ENCODE measurements at regions not wholly inside any gene's neighbourhood (a gene's known extent, or its start where the extent isn't known, plus 50 kb on each side); places are given as distances from the start of the nearest gene placed in this dataset.

DNA sequence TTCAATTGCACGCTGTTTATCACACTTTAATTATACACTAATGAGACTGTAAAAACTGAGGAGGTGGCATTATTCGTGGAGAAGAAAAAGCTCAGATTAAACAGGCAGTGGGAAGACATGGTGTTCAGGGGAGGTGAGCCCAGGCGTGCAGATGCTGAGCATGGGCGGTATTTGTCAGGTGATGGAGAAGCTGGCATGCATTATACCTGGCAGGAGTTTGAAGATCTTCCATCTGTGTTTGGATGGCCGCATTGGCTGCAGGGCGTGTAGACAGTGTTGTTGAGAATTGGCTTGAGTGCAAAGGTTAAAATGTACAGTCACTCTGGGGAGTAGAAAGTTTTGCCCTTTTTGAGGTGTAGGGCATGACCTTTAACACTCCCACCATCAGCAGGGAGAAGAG is 213.8 kb downstream of the ERMARD start:
- DNase-seq (ENCODE audit: low spot score): no peak

DNA sequence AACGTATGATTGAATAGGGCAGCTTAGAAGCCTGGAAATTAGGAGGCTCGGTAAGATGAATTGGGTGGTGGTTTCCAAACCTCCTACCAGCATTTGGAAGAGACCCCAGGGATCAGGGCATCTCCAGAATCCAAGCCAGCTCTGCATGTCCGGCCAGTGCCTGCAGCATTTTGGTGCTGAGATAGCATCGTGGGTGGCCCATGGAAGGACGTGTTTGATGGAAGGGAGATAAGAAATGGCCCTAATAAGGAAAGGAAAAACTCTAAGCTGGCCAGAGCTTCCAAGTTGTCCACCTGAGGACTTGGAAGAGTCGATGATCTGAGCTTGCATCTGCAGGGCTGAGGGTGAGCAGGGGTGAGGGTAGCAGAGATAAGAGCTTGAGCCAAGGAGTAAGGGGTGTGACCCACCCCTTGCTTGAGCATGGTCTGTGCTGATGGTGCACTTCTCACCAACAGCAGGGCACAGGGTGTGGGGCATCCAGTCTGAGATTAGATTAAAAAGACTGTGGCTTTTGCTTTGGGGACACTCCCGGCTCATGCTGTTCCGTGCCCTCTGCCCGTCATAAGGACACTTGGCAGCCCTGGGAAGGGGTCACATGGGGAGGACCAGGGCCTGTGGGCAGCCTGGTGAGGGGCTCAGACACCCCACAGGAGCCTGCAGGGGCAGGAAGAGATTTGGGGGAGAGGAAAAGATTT is 213.2 kb downstream of the ERMARD start:
- no peak for DNase-seq (ENCODE audit: low spot score)

GRCh38 chr6:169963581-169964297 is 212.3 kb downstream of the ERMARD start:
- no peak for DNase-seq (ENCODE audit: low spot score)

DNA sequence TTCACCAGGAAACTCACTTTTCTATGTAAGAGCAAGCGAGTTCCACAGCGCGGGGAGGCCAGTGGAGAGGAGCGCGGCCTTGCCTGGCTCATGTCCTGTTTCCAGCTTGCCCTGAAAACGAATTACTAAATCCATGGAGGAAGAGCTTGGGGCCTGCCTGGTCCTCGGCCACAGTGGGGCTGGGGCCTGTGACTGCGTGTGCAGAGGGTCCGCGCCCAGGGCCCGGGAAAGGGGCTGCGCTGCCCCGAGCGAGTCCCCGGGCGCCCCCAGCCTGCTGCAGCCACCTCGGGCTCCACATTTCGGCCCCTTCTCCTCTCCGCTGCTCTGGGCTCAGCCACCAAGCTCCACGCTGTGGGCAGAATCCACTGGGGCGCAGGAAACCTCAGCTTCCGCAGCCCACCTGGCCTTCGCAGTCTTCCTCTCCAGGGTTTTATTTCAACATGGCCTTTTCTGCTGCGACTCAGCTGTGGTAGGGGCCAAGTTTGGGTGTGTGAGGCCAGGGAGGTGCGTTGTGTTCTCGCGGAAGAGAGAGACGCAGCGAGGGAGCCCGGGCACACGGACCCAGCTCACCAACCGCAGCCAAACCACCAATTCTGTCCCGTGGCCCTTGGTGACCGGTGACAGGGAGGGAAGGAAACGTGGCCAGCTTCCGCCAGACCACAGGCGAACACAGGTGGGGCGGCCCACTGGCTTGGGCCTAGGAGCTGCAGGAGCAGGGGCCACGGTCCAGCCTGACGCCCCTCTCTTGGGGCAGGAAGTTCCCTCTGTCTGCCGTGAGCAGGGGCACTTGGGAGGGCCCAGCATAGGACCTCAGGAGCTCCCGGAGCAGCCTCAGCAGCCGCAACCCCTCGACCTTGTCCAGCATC is 211.4 kb downstream of the ERMARD start:
- no peak for DNase-seq (ENCODE audit: low spot score)

- no peak for DNase-seq (ENCODE audit: low spot score)
These were observed 210.5 kb downstream of the ERMARD start for GRCh38 chr6:169961772-169962561.

DNA sequence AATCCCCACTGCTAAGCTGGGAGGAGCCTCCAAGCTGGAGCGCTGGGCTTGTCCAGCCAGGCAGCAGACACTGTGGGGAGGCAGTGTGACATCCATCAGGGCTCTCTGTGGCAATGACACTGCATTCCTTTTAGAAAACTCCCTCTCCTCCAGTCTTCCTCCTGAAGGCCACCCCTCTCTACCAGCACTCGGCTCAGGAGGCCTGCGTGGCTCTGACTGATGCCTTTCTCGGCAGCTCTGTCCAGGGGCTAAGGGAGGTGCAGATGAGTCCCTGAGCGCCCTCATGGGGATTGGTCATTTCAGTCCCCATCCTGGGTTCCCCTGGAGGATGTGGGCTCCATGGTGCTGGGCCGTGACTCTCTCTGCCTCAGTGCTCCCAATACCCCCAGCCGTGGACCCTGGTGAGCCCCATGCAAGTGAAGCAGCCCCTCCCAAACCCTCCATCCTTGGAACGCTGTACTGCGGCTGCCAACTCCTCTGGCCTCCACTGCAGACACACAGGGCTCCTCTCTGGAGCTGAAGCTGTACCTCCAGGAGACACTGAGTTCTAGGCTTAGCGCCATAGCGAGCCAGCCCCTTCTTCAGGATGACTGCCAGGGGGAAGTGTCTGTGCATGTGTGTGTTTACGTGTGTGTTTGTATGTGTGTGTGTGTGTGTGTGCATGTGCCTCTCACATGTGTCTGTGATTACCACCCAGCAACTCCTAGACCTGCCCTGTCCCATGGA is 209.6 kb downstream of the ERMARD start:
- no peak for DNase-seq (ENCODE audit: low spot score)

DNA sequence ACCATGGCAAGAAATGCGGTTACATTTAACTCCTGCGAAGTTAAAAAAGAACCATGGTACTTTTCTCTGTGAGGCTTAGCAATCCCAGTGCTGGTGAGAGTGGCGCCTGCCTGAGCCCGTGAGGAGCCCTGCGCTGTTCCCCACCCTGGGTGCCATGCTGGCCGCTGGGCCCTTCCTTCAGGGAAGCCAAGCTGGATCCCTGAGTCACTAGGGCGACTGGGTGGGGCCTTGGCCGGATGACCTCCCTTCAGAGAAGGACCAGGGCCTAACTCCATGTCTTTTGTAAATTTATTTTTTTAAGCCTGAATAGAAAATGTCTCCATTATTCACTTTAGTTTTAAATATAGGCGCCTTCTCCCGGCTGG is 209.1 kb downstream of the ERMARD start:
- no peak for DNase-seq (ENCODE audit: low spot score)

DNA sequence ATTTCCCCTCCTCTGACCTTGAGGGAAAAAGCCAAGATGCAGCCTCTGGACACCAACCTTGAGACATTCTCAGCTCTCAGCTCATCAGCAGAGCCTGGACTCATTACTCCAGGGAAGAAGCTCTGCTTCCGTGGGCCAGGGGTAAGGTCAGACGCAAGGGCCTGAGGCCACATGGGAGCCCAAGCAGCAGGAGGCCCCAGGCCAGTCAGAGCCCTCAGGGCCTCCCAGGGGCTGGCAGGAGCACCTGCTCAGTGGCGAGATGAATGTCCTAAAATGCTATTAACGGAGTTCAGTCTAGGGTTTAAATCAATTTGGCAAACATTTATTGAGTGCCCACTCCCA is 208.6 kb downstream of the ERMARD start:
- DNase-seq (ENCODE audit: low spot score): no peak

GRCh38 chr6:169959136-169960002 is 207.9 kb downstream of the ERMARD start:
- peak; percentile 67 for DNase-seq (ENCODE audit: low spot score)

GRCh38 chr6:169958510-169958909 is 207.1 kb downstream of the ERMARD start:
- DNase-seq (ENCODE audit: low spot score): no peak

DNA sequence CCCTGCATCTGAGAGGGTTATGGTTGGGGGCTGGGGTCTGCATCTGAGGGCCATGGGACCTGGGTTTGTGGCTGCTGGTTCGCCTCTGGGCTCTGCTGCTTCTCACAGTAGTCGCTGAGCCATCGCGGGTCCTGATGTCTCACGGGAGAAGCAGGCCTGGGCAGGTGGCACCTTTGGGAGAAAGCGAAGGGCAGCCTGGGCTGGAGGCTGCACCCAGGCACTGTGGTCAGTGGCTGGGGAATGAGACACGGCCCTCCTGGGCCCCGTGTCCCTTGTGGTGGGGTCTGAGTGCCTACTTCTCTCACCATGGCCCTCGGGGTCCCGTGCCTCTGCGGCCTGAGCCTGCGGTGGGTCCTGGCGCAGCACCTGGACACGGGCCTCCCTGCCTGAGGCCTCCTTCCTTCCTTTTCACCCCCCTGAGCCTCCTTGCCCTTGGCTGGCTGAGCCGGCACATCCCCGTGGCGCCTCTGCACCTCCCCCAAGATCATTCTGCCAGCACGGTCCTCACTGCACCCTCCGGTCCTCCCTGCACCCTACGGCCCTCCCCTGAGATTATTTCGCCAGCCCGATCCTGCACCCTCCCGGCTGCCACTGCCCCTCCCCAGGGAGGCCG is 206.0 kb downstream of the ERMARD start:
- DNase-seq (ENCODE audit: low spot score): no peak

DNA sequence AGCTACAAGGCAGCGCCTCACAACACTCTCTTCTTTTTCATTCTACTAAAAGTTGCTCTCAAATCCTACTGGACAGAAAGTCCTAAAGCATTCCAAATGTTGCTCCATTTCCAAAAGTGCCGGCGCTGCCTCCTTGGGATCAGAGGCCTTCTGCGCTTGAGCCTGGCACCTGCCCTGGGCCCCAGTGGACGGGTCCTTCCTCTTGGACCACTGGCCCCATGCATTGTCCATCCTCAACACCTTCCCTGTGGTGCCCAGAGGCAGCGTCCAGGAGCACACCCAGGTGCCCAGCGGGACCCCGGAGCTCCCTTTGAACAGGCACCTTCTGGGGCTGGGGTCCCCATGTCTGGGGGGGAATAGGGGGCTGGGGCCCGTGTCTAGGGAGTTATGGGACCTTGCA is 205.2 kb downstream of the ERMARD start:
- no peak for DNase-seq (ENCODE audit: low spot score)

GRCh38 chr6:169955731-169956437 is 204.5 kb downstream of the ERMARD start:
- DNase-seq (ENCODE audit: low spot score): no peak

GRCh38 chr6:169954977-169955376 is 203.6 kb downstream of the ERMARD start:
- no peak for DNase-seq (ENCODE audit: low spot score)

DNA sequence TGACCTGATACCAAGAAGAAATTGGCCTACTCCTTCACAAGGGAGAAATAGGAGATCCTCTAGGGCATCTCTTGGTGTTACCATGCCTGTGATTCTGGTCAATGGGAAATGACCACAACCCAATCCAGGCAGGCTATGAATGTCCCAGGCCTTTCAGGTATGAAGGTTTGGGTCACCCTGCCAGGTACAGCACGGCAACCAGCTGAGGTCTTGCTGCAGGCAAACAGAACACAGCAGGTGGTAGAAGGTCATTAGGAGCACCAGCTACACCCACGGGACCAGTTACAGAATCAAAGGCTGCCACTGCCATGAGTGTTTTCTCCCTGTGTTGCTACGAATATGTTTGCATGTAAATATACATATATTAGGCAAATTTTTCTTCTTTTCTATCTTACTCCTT is 202.3 kb downstream of the ERMARD start:
- DNase-seq (ENCODE audit: low spot score): no peak

DNA sequence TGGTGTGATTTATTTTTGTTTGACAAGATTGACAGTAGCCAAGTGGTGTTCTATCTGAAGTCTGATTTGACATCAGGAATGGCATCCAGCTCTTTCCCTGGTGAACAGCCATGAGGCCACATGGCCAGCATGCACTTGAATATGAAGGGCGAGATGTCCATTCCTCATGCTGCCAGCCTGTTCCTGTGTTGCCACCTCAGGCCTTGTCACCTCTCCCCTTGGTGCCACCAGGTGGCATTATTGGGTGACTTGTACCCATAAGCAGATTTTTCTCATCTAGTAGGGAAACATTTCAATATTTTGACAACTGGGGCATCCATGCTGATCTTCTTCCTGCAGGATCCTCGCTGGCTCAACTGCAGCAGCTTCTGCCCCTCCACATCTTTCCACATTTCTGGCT is 199.1 kb downstream of the ERMARD start:
- DNase-seq (ENCODE audit: low spot score): peak; percentile 19

GRCh38 chr6:169949511-169950097 is 198.2 kb downstream of the ERMARD start:
- no peak for DNase-seq (ENCODE audit: low spot score)

DNA sequence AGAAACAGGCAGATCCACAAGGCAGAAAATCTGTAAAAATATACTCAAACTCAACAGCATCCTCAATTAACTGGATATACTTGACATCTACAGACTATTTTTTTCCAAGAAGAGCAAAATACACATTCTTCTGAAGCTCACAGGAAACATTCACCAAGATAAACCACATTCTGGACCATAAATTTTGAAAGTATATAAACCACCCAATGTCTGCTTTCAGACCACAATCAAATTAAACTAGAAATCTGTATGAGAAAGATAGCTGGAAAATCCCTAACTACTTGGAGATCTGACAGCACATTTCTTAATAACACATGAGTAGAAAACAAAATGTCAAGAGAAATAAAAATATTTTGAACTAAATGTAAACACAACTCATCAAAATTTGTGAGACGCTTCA is 195.5 kb downstream of the ERMARD start:
- no peak for DNase-seq (ENCODE audit: low spot score)

GRCh38 chr6:169945117-169945516 is 193.7 kb downstream of the ERMARD start:
- no peak for DNase-seq (ENCODE audit: low spot score)
